ENCODE measurements at regions not wholly inside any gene's neighbourhood (a gene's known extent, or its start where the extent isn't known, plus 50 kb on each side); places are given as distances from the start of the nearest gene placed in this dataset.

- Histone ChIP-seq H3K27me3 (ENCODE audit: insufficient read depth, low read length) (no peaks in the 10 kb centered on the region), H3K9me3 (ENCODE audit: insufficient read depth, low read depth, low read length) (no peaks in the 10 kb centered on the region), H3K9ac (ENCODE audit: low read depth, low read length) (no peak overlapping the region), H3K4me3 (ENCODE audit: low read length) (no peak overlapping the region), H3K4me1 (ENCODE audit: insufficient read depth, low read length) (0 out of 2 replicates have a peak, but pooled peaks cover 5% of the 10 kb centered on the region), H3K27ac (ENCODE audit: low read depth, low read length) (no peak overlapping the region), H3K36me3 (ENCODE audit: insufficient read depth, low read length) (no peaks in the 10 kb centered on the region)
- 73% methylated on average over 2 of the region's 2 CpGs for WGBS
Observed at GRCh38 chr2:217521820-217522219, 481.0 kb downstream of the TNS1 start.

- no peak overlapping the region for H3K9ac ChIP-seq (ENCODE audit: low read depth, low read length)
- H3K4me3 ChIP-seq (ENCODE audit: low read length), result no peak overlapping the region
- no peaks in the 10 kb centered on the region for H3K36me3 ChIP-seq (ENCODE audit: insufficient read depth, low read length)
- no peak overlapping the region for H3K27ac ChIP-seq (ENCODE audit: low read depth, low read length)
- no peaks in the 10 kb centered on the region for H3K9me3 ChIP-seq (ENCODE audit: insufficient read depth, low read depth, low read length)
- 93% methylated on average over 4 of the region's 4 CpGs for WGBS
- 0 out of 2 replicates have a peak, but pooled peaks cover 5% of the 10 kb centered on the region for H3K4me1 ChIP-seq (ENCODE audit: insufficient read depth, low read length)
- H3K27me3 ChIP-seq (ENCODE audit: insufficient read depth, low read length), result no peaks in the 10 kb centered on the region
Observed at GRCh38 chr2:217520356-217521010, 482.3 kb downstream of the TNS1 start.

- 90% methylated on average over 5 of the region's 5 CpGs for WGBS
- Histone ChIP-seq H3K9me3 (ENCODE audit: insufficient read depth, low read depth, low read length) (no peaks in the 10 kb centered on the region), H3K4me3 (ENCODE audit: low read length) (no peak overlapping the region), H3K36me3 (ENCODE audit: insufficient read depth, low read length) (no peaks in the 10 kb centered on the region), H3K9ac (ENCODE audit: low read depth, low read length) (no peak overlapping the region), H3K27ac (ENCODE audit: low read depth, low read length) (no peak overlapping the region), H3K4me1 (ENCODE audit: insufficient read depth, low read length) (0 out of 2 replicates have a peak, but pooled peaks cover 5% of the 10 kb centered on the region), H3K27me3 (ENCODE audit: insufficient read depth, low read length) (no peaks in the 10 kb centered on the region)
Observed at GRCh38 chr2:217517402-217517801, 485.4 kb downstream of the TNS1 start.

GRCh38 chr2:217515615-217516309 is 487.0 kb downstream of the TNS1 start:
- no peaks in the 10 kb centered on the region for H3K9me3 ChIP-seq (ENCODE audit: insufficient read depth, low read depth, low read length)
- H3K9ac ChIP-seq (ENCODE audit: low read depth, low read length), result no peak overlapping the region
- WGBS, result 93% methylated on average over 5 of the region's 5 CpGs
- H3K36me3 ChIP-seq (ENCODE audit: insufficient read depth, low read length), result no peaks in the 10 kb centered on the region
- H3K4me1 ChIP-seq (ENCODE audit: insufficient read depth, low read length), result peaks cover 11% of the 10 kb centered on the region; the same call in 1 of the 2 replicates
- H3K27me3 ChIP-seq (ENCODE audit: insufficient read depth, low read length), result no peaks in the 10 kb centered on the region
- H3K4me3 ChIP-seq (ENCODE audit: low read length), result no peak overlapping the region
- H3K27ac ChIP-seq (ENCODE audit: low read depth, low read length), result no peak overlapping the region

GRCh38 chr2:217513258-217513657 is 489.5 kb downstream of the TNS1 start:
- Histone ChIP-seq H3K36me3 (ENCODE audit: insufficient read depth, low read length) (no peaks in the 10 kb centered on the region), H3K27ac (ENCODE audit: low read depth, low read length) (no peak overlapping the region), H3K9me3 (ENCODE audit: insufficient read depth, low read depth, low read length) (no peaks in the 10 kb centered on the region), H3K9ac (ENCODE audit: low read depth, low read length) (no peak overlapping the region), H3K4me3 (ENCODE audit: low read length) (no peak overlapping the region), H3K4me1 (ENCODE audit: insufficient read depth, low read length) (peaks cover 14% of the 10 kb centered on the region), H3K27me3 (ENCODE audit: insufficient read depth, low read length) (no peaks in the 10 kb centered on the region)
- 86% methylated on average over 1 of the region's 1 CpG for WGBS

GRCh38 chr2:217512728-217513127 is 490.1 kb downstream of the TNS1 start:
- H3K9me3 ChIP-seq (ENCODE audit: insufficient read depth, low read depth, low read length), result no peaks in the 10 kb centered on the region
- H3K36me3 ChIP-seq (ENCODE audit: insufficient read depth, low read length), result no peaks in the 10 kb centered on the region
- H3K9ac ChIP-seq (ENCODE audit: low read depth, low read length), result no peak overlapping the region
- H3K27me3 ChIP-seq (ENCODE audit: insufficient read depth, low read length), result no peaks in the 10 kb centered on the region
- no peak overlapping the region for H3K4me3 ChIP-seq (ENCODE audit: low read length)
- H3K27ac ChIP-seq (ENCODE audit: low read depth, low read length), result no peak overlapping the region
- peaks cover 14% of the 10 kb centered on the region for H3K4me1 ChIP-seq (ENCODE audit: insufficient read depth, low read length)
- WGBS, result 97% methylated on average over 3 of the region's 4 CpGs

GRCh38 chr2:217512259-217512658 is 490.5 kb downstream of the TNS1 start:
- 84% methylated on average over 1 of the region's 1 CpG for WGBS
- no peak overlapping the region for H3K27ac ChIP-seq (ENCODE audit: low read depth, low read length)
- no peaks in the 10 kb centered on the region for H3K36me3 ChIP-seq (ENCODE audit: insufficient read depth, low read length)
- H3K4me1 ChIP-seq (ENCODE audit: insufficient read depth, low read length), result peaks cover 14% of the 10 kb centered on the region
- H3K27me3 ChIP-seq (ENCODE audit: insufficient read depth, low read length), result no peaks in the 10 kb centered on the region
- H3K4me3 ChIP-seq (ENCODE audit: low read length), result no peak overlapping the region
- no peak overlapping the region for H3K9ac ChIP-seq (ENCODE audit: low read depth, low read length)
- no peaks in the 10 kb centered on the region for H3K9me3 ChIP-seq (ENCODE audit: insufficient read depth, low read depth, low read length)

- Histone ChIP-seq H3K9me3 (ENCODE audit: insufficient read depth, low read depth, low read length) (no peaks in the 10 kb centered on the region), H3K27ac (ENCODE audit: low read depth, low read length) (no peak overlapping the region), H3K27me3 (ENCODE audit: insufficient read depth, low read length) (no peaks in the 10 kb centered on the region), H3K36me3 (ENCODE audit: insufficient read depth, low read length) (no peaks in the 10 kb centered on the region), H3K4me1 (ENCODE audit: insufficient read depth, low read length) (peaks cover 14% of the 10 kb centered on the region), H3K9ac (ENCODE audit: low read depth, low read length) (no peak overlapping the region), H3K4me3 (ENCODE audit: low read length) (no peak overlapping the region)
- WGBS, result 86% methylated on average over 3 of the region's 3 CpGs
Observed at GRCh38 chr2:217511850-217512249, 490.9 kb downstream of the TNS1 start.

- 31% methylated on average over 8 of the region's 9 CpGs for WGBS
- peaks cover 14% of the 10 kb centered on the region for H3K4me1 ChIP-seq (ENCODE audit: insufficient read depth, low read length)
- no peaks in the 10 kb centered on the region for H3K9me3 ChIP-seq (ENCODE audit: insufficient read depth, low read depth, low read length)
- H3K9ac ChIP-seq (ENCODE audit: low read depth, low read length), result no peak overlapping the region
- H3K27me3 ChIP-seq (ENCODE audit: insufficient read depth, low read length), result no peaks in the 10 kb centered on the region
- H3K36me3 ChIP-seq (ENCODE audit: insufficient read depth, low read length), result no peaks in the 10 kb centered on the region
- no peak overlapping the region for H3K4me3 ChIP-seq (ENCODE audit: low read length)
- no peak overlapping the region for H3K27ac ChIP-seq (ENCODE audit: low read depth, low read length)
Observed at GRCh38 chr2:217510771-217511291, 492.0 kb downstream of the TNS1 start.

- 80% methylated on average over 1 of the region's 1 CpG for WGBS
Observed at GRCh38 chr2:217505303-217505702, 497.5 kb downstream of the TNS1 start.

GRCh38 chr2:217501887-217502286 is 500.9 kb downstream of the TNS1 start:
- 97% methylated on average over 2 of the region's 2 CpGs for WGBS

More at GRCh38 chr2:217505303-217505702, 497.5 kb downstream of the TNS1 start:
- no peak overlapping the region for H3K9ac ChIP-seq (ENCODE audit: low read depth, low read length)
- peaks cover 3% of the 10 kb centered on the region; the same call in 1 of the 2 replicates for H3K4me1 ChIP-seq (ENCODE audit: insufficient read depth, low read length)
- no peak overlapping the region for H3K27ac ChIP-seq (ENCODE audit: low read depth, low read length)
- H3K9me3 ChIP-seq (ENCODE audit: insufficient read depth, low read depth, low read length), result no peaks in the 10 kb centered on the region
- no peak overlapping the region for H3K4me3 ChIP-seq (ENCODE audit: low read length)
- no peaks in the 10 kb centered on the region for H3K36me3 ChIP-seq (ENCODE audit: insufficient read depth, low read length)
- no peaks in the 10 kb centered on the region for H3K27me3 ChIP-seq (ENCODE audit: insufficient read depth, low read length)

More at GRCh38 chr2:217501887-217502286, 500.9 kb downstream of the TNS1 start:
- no peak overlapping the region for H3K27ac ChIP-seq (ENCODE audit: low read depth, low read length)
- H3K4me3 ChIP-seq (ENCODE audit: low read length), result no peak overlapping the region
- H3K9ac ChIP-seq (ENCODE audit: low read depth, low read length), result no peak overlapping the region
- H3K27me3 ChIP-seq (ENCODE audit: insufficient read depth, low read length), result no peaks in the 10 kb centered on the region
- no peaks in the 10 kb centered on the region for H3K36me3 ChIP-seq (ENCODE audit: insufficient read depth, low read length)
- H3K9me3 ChIP-seq (ENCODE audit: insufficient read depth, low read depth, low read length), result no peaks in the 10 kb centered on the region
- no peaks in the 10 kb centered on the region for H3K4me1 ChIP-seq (ENCODE audit: insufficient read depth, low read length)
